Stimulated activated CD4-positive, alpha-beta T cell treated with anti-CD3 and anti-CD28 coated beads, TNF-alpha, amount 100 ng/mL, for 48 hours (primary cell): ENCODE measurements at regions not wholly inside any gene's neighbourhood (a gene's known extent, or its start where the extent isn't known, plus 50 kb on each side); places are given as distances from the start of the nearest gene placed in this dataset.

Experiments
- DNase-seq, 3 donors: peaks; one replicate each; pipeline ENCODE4 v3.0.0-alpha.2; 2020; ENCODE audit warnings: low read depth in 3 of 3

DNA sequence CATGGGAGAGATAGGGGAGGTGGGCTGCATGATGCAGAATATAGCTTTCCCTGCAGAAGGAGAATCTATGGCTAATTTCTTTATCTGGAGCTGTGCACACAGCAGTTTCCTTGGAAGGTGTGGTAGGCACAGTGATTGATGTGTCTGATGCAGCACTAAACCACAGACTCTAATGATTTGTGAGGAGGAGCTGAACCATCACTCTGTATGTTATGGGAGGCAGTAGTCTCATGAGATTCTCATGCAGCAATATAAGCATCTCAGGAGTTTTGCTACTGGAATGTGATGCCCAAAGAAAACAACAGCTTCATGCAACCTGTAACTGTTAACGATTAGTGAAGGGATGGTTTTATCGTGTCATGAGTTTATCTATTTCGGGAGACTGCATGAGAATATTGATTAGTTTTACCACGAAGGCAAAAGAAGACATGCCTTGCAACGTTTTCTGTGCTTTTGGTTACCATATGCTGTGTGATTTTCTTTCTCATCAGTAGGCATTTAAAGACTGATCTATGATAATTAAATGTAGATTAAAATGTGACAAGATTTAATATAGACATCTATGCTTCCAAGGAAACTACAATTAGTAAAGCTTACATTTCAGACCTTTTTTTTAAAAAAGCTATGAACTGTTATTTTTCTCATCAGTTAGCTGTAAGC, 286.8 kb downstream of the ARL6IP6 start:
- DNase-seq: no peak

DNA sequence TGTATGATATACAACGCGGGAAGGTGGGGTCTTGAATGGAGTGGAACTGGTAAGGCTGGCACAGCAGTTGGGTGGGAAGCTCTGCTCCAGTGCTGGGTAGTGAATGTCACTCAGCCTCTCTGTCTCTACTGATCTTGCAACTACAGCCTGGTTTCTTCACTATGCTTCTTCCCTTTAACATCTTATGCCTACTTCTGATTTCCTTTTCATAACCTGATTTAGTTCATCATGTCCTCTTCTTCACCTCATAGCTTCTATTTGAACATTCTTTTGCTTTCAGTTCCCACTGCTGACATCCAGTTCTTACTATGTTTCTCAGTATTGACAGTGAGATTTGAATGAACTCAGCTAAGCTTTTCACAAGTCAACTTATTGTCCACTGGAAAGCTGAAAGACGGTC, 286.2 kb downstream of the ARL6IP6 start:
- no peak for DNase-seq

DNA sequence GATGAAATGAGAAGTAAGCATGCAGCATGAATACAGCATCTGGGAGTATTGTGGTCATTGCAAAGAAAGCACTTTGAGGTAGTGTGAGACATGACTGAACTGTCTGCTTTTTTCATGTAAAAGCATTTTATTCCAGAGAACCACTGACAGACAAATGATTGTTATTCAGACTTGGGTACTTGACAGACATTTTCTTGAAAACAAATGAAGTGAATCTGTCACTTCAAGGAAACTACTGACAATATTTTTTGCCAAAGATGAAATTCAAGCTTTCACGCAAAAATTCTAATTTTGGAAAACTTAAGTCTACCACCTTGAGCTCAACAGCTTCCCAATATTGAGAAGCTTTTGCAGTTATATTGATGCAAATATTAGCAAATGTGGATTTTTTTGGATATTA, 255.7 kb downstream of the ARL6IP6 start:
- DNase-seq: no peak

DNA sequence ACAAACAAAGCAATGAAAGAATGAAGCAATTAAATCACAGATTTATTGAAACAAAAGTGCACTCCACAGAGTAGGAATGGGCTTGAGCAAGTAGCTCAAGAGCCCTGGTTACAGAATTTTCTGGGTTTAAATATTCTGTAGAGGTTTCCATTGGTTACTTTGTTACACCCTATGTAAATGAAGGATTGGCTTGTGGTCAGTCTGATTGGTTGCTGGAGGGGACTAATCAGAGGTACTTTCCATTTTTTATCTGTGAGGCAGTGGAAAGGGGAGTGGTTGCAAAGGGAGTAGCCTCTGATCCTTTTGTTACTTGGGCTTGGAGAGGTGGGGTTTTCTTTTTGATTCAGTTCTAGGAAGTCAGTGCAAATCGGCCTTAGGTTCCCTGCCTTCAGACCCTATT, 253.3 kb downstream of the ARL6IP6 start:
- no peak for DNase-seq

DNA sequence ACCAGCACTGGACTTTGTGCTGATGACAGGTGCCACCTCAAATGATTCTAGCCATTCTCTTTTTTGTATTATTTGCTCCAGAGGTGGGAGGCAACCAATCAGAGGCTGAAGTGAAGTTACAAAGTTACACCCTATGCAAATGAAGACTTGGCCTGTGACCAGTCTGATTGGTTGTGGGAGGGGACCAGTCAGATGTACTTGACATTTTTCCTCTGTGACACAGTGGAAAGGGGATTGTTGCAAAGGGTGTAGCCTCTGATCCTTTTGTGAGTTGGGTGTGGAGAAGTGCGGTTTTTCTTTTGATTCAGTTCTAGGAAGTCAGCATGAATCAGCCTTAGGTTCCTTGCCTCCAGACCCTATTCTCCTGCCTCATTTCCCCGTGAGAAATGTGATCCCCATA, 244.0 kb downstream of the ARL6IP6 start:
- no peak for DNase-seq

DNA sequence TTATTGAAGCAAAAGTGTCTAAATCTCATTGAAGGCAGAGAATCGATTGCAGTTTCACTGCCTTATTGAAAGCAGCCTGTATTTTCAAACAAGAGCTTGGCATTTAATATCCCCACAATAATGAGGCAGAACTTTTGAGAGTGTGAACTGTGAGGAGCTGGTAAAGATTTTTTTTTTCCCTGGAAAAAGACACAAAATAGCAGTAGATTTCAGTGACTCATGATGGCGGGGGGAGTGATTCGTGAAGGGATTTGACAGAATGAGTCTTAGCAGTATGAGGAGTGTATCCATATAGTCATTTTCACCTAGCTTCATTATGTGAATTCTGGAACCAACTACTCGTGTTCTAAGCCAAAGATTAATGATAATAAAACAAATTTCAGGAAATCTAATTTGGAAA, 242.9 kb downstream of the ARL6IP6 start:
- no peak for DNase-seq

DNA sequence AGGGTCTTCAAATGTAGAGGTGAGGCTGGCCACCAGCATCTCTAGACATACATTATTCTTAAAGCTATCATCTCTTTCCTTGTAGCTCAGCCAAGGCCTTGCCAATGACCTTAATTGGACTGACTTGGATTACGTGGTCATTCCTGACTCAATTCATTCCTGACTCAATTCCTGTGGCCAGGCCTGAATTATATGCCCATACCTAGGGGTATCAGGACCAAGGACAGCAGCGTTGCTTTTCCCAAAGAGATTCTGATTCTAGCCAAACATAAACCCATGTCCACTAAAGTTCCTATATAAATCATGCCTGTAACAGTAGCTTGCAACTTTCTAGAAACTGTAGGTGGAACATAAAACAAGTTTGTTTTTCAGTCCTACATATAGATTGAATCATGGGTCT, 231.7 kb downstream of the ARL6IP6 start:
- no peak for DNase-seq

DNA sequence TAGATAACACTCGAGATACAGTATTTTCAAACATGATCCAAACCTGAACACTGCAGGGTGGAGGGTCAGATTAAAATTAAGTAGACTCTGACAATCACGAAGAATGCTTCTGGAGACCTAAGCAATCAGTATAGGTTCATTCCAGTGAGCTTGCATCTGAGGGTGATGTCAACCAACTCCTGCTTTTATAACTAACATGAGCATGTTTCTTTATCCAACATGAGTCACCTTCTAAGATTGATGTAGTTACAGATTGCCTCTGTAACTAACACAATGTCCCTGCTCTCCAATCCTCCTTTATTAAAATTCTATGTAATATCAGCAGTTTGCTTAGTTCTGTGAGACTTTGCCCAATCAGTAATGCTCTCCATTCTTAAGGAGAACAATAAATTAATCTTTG, 225.7 kb downstream of the ARL6IP6 start:
- DNase-seq: no peak

DNA sequence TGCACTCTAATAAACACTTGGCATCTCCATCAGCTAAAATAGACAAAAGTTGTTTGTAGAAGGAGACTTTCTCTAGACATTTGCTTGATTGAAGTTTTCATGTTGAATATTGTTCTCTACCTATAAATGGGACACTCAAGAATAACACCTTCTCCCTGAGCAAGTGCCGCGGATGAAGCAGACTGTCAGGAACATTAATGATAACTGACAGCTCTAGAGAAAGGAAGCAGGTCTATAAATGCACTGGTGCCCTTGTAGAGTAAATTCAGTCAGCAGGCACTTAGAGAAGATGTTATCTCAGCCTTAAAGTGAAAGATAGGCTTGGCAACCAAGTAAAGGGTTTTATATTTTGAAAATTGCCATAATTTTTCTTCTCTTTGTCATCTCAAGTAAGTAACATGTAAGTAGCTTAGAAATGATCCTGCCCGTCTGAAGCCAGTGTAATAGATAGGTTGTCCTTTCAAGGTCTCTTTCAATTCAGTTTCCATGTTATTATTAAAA, 224.6 kb downstream of the ARL6IP6 start:
- DNase-seq: no peak

DNA sequence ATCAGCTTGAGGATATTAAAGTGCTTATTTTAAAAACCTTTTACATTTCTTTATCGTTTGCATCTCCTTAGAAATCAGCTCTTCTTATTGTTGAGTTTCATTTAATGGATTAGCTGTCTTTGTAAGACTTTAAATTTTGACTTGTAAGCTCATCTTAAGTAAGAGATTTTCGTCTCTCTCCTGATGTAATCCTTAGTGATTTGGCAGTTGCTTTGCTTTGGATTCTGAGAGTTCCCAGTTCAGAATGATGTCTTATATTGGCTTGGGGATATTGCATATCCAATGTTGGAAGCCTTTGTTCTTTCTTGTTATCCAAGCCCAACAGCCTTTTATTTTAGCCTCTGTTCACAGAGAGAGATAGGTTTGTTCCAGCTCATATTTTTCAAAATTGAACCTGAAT, 212.1 kb downstream of the ARL6IP6 start:
- DNase-seq: no peak

DNA sequence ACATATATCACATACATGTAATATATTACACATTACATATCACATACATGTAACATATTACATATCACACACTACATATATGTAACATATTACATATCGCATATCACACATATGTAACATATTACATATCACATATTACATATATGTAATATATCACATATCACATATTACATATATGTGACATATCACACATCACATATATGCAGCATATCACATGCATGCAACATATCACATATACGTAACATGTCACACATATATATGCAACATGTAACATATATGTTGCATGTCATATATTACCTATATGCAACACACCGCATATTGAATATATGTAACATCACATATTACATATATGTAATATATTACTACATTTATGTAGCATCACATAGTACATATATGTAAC, 211.2 kb downstream of the ARL6IP6 start:
- no peak for DNase-seq

DNA sequence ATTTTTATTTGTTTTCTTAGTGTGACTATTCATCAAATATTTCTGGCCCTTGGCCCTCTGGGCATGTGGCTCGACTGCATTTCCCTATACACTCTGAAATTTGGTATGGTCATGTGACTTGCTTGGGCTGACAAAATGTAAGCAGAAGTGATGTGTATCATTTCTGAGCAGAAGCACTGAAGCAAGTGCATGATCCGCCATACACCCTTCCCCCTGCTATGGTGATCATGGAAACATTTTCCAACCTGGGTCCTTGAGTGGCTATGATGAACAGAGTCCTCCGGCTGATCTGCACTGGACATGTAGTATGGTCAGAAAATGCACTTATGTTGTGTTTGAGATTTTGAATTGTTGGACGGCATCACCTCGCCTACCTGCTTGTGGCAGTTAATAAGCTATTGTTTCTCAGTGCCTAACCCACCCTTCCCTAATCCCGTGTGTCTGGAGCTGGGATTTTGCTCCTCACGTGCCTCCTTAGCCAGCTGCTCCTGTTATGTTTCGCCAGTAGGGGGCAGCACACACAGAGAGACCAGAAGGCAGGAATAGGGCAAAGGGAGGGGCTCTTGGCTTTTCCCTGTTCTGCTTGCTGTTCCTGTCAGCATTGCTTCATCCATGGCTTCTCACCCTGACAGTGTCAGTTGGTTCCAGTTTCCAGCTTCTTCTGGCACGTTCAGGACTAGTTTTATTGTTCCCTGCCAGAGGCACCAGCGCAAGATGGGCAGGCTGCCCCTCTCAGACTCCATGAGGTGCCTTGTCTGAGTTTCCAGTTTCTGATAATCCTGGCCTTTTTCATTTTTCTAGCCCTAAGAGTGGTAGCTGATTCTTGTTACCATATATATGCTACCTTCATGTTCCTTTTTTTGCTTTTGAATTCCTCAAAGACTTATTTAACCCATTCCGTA, 207.4 kb downstream of the ARL6IP6 start:
- peak; percentile 10 to 32 (median 23) for DNase-seq

DNA sequence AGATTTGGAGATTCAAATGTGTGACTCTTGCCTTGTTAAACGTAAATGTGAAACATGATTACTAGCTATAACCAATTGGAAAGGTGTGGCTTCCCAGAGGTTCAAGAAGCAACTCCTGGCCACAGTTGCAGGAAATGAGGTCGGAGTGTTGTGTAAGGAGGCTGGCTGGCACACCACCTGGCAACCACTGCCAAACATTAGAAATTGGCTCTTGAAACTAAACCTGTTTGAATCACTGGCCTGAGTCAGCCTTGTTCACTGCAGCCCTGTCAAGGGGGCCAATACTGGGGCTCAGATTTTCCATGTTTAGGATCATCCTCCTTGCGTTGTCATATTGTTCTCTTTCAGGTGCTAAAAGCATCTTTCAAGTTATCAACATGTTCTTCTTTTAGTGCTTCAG, 206.3 kb downstream of the ARL6IP6 start:
- DNase-seq: no peak

DNA sequence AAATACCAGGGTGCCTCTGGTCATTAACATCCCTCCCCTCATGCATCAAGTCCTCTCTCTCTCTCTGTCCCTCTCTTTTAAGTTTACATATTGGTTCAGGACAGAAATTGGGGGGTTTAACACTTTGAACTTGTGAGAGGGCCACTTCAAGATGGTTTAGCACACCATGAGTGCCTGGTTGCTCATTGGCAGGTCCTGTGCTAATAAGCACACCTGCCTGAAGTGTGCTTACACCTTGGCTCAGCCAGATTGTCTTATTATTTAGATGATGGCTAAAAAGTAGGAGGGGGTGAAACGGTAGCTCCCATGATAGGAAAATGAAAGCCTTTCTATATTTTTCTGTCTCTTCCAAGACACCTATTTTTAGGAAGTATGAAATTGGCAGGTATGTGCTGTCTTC, 205.8 kb downstream of the ARL6IP6 start:
- no peak for DNase-seq

DNA sequence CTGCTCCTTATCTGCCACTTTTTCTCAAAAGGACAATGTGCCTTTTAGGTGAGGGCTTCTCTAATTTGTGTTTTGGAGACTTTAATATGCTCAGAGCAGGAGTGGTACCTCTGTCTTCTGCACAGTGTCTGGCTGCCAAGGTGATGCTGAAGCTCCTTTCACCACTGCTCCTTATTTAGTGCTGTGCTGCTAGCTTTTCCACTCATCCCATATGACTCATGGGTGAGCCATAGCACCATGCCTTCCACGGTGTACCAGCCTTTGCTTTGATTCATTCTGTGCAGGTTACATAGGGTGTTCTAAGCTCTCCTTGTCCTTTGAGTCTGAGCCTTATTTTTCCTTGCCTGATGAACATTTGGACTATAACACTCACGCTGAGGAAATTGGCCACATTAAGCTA, 202.4 kb downstream of the ARL6IP6 start:
- DNase-seq: no peak

DNA sequence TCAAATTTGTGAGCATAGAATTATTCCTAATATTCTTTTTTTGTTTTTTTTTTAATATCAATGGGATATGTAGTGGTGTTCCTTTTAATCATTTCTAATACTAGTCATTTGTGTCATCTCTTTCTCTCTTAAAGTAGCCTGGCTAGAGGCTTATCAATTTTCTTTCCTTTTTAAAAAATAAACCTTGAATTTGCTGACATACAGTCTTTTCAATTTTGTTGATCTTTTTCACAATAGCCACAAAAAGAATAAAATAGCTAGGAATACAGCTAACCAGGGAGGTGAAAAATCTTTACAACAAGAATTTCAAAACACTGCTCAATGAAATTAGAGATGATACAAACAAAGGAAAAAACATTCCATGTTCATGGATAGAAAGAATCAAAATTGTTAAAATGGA, 192.6 kb downstream of the ARL6IP6 start:
- DNase-seq: no peak

DNA sequence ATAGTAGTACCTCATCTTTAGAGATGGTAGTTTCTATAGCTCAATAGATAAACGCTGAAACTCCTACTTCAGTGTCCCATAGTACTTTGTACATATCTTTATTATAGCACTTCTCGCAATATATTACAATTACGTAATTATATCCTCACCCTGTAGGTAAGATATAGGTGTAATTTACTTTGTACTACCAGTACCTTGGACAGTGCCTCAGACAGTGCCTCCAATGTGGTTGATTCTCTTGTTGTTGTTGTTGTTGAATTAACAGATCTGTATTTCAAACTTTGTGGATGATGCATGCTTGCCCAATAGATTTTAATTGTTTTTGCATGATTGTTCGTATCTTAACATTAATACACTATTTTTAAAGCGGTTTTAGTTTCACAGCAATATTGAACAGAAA, 188.6 kb downstream of the ARL6IP6 start:
- DNase-seq: no peak

DNA sequence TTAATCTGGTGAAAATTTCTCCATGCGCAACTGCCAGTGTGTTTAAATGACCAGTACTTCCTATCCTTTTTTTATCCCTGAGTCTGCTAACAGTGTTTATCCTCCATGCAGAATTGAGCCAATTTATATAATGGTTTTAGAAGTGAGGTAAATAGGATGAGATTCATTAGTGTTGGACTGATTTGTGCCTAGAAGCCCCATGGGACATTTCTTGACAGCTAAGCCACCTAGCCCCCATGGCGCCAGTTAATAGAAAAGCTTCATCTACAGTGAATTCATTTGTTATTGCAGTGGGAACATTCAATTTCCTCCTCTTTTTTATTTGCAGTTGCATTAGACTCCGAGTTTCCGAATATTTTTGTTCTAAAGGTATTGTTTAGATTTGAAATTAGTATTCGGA, 175.6 kb downstream of the ARL6IP6 start:
- no peak for DNase-seq

DNA sequence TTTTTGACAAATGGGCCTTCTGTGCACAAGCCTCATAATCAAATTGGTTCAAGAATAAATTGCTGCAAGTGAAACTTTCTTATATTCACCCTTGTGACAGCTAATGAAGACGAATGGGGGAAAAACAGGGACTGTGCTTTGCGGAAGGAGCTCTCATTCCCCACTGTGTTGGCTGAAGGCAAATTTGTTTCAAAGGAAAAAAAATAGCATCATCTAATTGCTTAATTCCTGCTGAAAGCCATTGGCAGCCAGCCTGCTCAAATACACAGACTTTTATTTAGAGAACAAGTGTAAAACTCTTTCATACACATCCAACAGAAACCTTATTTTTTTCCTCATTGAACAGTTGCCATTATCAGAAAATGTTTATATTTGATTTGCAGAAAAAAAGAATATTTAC, 172.3 kb downstream of the ARL6IP6 start:
- no peak for DNase-seq

DNA sequence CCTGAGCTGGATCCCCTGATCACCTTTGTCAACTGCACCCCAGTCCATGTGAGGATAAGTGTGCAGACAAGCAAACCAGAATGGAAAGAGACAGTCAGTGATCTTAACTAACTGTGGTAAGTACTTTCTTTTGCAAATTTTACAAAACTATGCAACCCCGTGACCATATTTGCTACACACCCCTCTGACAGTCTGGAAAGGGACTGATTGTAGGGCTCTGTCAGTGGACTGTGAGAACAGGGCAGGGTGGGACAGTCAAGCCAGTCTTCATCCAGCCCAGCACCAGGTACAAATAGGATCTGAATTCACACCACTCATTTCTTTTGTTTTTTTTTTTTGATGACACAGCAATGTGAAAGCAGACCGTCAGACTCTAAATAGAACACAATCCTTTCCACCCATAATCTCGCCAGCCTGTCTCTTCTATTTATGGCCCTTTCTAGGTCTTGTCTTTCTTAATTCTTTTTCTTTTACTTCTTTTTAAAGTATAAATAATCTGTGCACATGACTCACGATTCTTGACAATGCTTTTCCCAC, 165.6 kb downstream of the ARL6IP6 start:
- no peak for DNase-seq

DNA sequence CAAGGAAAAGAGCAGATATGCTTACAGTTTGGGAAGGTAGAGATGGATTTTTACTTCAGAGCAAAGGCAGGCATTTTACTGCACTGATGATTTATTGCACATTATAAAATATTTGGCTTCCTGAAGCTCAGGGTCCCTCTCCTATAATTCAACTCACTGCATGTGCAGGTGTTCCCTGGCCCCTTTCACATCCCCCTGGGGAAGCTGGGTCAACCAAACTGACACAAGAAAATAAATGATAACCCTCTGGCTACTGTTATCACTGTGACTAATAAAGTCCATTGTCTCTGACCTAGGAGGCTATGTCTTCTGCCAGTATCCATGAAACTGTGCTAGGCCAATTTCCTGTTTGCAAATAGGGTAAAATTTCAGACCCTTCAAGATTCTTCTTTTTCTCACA, 163.1 kb downstream of the ARL6IP6 start:
- no peak for DNase-seq

DNA sequence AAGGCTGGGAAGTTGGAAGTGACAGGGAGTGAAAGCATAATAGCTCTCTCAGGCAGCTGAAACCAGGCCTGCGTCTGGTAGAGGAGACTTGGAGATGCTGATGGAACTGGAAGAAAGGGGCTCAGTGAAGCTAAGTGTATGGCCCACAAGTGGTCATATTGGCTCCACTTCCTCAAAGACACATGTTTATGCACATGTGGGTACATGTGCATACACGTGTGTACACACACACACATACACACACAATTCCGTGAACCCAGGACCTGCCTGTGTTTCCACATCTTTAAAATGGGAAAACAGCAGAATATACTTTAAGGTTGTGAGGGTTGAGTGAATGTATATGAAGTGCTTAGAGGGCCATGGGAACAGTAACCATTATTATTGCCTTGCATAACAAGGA, 160.9 kb downstream of the ARL6IP6 start:
- DNase-seq: no peak
